ENCODE measurements at regions not wholly inside any gene's neighbourhood (a gene's known extent, or its start where the extent isn't known, plus 50 kb on each side); places are given as distances from the start of the nearest gene placed in this dataset.

DNA sequence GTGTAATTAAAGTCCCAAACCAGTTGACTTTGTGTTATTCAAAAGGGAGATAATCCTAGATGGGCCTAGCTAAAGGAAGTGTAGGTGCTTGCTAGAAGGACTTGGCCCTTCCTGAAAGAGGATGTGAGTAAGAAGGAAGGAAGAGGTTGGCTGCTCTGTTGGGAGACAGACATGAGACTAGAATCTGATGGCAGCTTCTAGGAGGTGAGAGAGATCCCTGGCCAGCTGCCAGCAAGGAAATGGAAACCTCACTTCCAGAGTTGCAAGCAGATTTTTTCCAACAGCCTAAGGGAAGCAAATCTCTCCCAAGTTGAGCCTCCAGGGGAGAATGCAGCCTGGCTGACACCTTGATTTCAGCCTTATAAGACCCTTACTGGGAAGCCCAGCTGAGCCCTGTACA is 368.4 kb upstream of the ZMIZ1 start:
- intact Hi-C loops (cut with micrococcal nuclease) = no loop called here
- H3K4me3 Mint-ChIP-seq = no peak overlapping the region
- H3K4me1 Mint-ChIP-seq = no peaks in the 10 kb centered on the region
- no peaks in the 10 kb centered on the region for H3K9me3 Mint-ChIP-seq
- peaks cover 3% of the 10 kb centered on the region for H3K27me3 Mint-ChIP-seq
- no peaks in the 10 kb centered on the region for H3K36me3 Mint-ChIP-seq (ENCODE audit: low read depth)
- no peak overlapping the region for H3K27ac Mint-ChIP-seq
- no peak for DNase-seq

DNA sequence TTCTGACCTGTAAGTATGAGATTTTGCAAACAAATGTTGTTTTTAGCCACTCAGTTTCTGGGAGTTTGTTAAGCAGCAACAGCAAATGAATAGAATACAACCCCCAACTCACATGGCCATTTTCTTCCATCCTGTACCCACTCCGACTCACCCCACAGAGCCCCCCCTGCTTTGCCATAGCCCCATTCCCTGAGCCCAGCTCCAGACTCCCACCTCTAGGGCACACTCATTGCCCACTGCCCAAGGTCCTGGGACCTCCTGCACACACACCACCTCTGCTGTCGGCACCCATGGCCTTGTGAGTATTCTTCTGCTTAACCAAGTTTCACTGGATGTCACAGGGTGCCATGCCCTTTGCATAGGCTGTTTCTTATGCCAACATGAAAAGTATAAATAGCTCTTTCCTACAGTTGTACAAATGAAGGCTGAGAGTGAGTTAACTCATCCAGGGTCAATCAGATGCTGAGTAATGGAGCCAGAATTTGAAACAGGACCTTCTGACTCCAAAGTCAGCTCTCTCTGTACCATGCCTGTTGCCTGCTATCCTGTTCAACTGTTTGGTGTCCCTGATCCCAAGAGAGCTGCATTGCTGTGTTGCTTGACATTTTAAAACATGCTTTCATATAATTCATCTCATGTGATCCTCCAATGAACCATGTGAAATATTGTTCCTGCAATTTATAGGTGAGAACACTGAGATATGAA is 367.8 kb upstream of the ZMIZ1 start:
- H3K36me3 Mint-ChIP-seq (ENCODE audit: low read depth) = no peaks in the 10 kb centered on the region
- DNase-seq = no peak
- intact Hi-C loops (cut with micrococcal nuclease) = no loop called here
- H3K27me3 Mint-ChIP-seq = peaks cover 3% of the 10 kb centered on the region
- no peaks in the 10 kb centered on the region for H3K9me3 Mint-ChIP-seq
- no peak overlapping the region for H3K27ac Mint-ChIP-seq
- H3K4me3 Mint-ChIP-seq = no peak overlapping the region
- H3K4me1 Mint-ChIP-seq = no peaks in the 10 kb centered on the region

DNA sequence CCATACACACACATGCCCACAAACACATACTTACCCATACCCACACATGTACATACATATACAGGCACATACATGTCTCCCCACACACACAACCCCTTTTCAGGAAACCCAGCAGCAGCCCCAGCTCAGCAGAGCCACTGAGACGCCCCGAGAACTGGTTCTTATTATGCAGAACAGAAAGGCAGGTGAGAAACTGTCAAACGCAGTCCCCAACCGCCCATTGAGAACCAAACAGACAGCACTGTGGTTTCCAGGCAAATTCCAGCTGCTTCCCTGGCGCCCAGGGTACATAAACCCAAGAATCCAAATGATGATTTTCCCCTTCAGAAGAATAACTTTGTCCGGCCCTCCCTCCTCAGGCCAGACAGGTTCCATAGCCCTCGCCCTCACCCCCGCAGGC is 366.6 kb upstream of the ZMIZ1 start:
- Mint-ChIP-seq H3K4me3 (no peak overlapping the region), H3K4me1 (no peaks in the 10 kb centered on the region), H3K36me3 (ENCODE audit: low read depth) (no peaks in the 10 kb centered on the region), H3K27me3 (peaks cover 3% of the 10 kb centered on the region), H3K9me3 (no peaks in the 10 kb centered on the region), H3K27ac (no peak overlapping the region)
- no peak for DNase-seq
- intact Hi-C loops (cut with micrococcal nuclease) = no loop called here

DNA sequence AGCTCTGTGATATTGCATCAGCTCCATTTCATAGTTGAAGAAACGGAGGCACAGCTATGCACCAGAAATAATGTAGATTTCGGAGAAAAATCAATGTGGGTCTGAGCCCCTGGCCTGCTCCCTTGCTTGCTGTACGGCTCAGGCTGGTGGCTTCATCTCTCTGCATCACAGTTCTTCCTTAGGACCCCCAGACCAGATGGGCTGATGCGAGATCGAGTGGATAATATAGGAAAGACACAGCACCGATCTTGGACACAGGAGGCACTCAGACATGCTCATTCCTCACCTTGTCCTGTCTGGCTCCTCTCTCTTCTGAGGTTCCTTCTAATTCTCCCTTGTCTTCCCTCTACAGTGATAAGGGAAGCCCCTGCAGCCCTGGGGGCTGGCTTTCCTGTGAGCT is 365.9 kb upstream of the ZMIZ1 start:
- peaks cover 3% of the 10 kb centered on the region for H3K27me3 Mint-ChIP-seq

DNA sequence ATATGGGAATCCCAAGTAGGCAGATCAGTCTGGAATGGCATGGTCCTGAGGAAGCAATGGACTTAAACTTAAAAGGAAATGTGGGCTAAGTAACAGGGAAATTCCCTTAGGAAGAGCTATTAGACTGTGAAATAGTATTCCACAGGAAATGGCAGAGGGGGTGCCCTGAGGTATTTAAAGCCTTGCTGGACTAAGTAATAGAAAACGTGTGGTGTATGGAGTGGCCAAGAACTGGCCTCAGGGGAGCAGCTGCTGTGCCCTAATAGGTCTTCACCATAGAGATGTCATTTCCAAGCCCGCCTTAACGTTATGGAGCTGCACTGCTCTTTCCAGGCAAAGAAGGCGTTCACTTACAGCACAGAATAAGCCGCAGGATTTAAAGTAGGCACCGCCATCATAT is 365.2 kb upstream of the ZMIZ1 start:
- H3K27ac Mint-ChIP-seq = no peak overlapping the region
- H3K4me1 Mint-ChIP-seq = no peaks in the 10 kb centered on the region
- H3K4me3 Mint-ChIP-seq = no peak overlapping the region
- no peak for DNase-seq
- no peaks in the 10 kb centered on the region for H3K36me3 Mint-ChIP-seq (ENCODE audit: low read depth)
- no peaks in the 10 kb centered on the region for H3K9me3 Mint-ChIP-seq
- intact Hi-C loops (cut with micrococcal nuclease) = no loop called here
- peaks cover 3% of the 10 kb centered on the region for H3K27me3 Mint-ChIP-seq

More for the DNA sequence above, 365.9 kb upstream of the ZMIZ1 start:
- Mint-ChIP-seq H3K4me3 (no peak overlapping the region), H3K36me3 (ENCODE audit: low read depth) (no peaks in the 10 kb centered on the region), H3K9me3 (no peaks in the 10 kb centered on the region), H3K27ac (no peak overlapping the region), H3K4me1 (no peaks in the 10 kb centered on the region)
- no peak for DNase-seq
- intact Hi-C loops (cut with micrococcal nuclease) = no loop called here

DNA sequence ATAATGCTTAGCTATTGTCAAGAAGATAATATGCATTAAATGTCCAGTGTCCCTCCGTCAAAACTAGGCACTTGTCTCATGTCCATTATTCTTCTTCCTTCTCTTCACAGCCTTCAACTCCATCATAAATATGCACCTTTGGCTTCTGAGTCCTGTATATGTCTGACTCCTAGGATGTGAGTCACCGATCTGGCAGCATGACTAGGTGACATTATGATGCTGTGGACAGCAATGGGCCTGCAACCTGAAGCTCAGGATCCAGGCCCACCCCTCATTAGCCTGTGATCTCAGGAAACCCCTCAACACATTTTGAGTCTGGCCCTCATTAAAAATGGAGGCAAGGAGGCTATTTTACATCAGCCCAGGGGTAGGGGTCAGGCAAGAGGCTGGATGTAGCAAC is 362.5 kb upstream of the ZMIZ1 start:
- intact Hi-C loops (cut with micrococcal nuclease) = no loop called here
- Mint-ChIP-seq H3K4me1 (no peaks in the 10 kb centered on the region), H3K36me3 (ENCODE audit: low read depth) (no peaks in the 10 kb centered on the region), H3K27ac (no peak overlapping the region), H3K4me3 (no peak overlapping the region), H3K9me3 (no peaks in the 10 kb centered on the region), H3K27me3 (peaks cover 6% of the 10 kb centered on the region)
- DNase-seq = no peak

DNA sequence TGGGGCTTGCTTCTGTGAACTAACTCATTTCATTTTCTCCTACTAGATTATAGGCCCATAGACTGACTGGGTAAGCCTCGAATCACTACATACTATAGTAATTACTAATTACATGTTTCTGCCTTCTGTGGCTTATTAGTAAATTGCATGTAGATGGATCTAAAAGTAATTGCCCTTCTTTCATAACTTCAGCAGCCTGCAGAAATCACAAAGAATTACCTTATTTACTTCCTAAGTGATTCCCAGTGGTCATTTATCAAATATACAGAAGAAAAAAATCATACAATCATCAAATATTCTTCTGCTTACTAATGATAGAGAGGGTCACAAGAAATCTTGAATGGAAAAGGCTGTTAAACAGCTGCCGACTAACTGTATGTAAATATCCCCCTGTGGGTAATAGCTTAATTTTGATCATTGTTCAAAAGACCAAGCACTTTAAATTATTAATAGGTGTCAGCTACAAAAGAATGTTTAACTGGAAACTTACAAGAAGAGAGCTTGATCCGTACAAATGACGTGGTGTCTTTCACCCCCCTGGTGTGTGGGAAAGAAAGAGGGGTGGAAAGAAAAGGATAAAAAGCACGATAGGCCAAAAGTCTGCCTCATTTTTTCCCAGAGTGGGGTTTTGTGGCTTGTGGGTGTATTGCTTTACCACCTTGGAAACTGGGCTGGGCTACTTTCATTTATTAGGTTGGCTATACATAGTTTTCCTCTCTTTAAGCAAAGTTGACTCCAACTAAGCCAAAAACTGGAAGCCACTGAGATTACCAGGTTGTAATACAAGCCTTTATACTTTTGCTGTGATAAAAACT is 361.8 kb upstream of the ZMIZ1 start:
- no peak overlapping the region for H3K27ac Mint-ChIP-seq
- no peaks in the 10 kb centered on the region for H3K9me3 Mint-ChIP-seq
- peaks cover 9% of the 10 kb centered on the region for H3K27me3 Mint-ChIP-seq
- H3K4me3 Mint-ChIP-seq = no peak overlapping the region
- no peaks in the 10 kb centered on the region for H3K4me1 Mint-ChIP-seq
- no peaks in the 10 kb centered on the region for H3K36me3 Mint-ChIP-seq (ENCODE audit: low read depth)
- intact Hi-C loops (cut with micrococcal nuclease) = no loop called here
- no peak for DNase-seq

DNA sequence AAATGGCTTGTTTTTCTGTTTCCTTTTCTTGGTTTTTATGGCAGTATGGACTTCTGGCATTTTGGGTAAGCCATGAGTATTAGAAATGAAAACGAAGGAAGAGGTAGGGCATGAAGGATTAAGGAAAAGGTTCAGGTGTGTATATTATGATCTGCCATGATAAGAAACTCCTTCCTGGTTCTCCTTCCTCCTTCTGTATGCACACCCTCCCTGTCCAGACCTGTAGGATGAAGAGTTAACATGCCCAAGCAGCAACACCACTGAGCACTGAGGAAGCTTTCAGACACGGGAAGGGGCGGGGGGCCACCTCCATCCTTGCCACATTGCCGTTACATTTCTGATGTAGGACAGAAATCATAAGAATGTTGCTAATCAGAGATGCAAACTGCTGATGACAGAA is 361.0 kb upstream of the ZMIZ1 start:
- Mint-ChIP-seq H3K27ac (no peak overlapping the region), H3K36me3 (ENCODE audit: low read depth) (no peaks in the 10 kb centered on the region), H3K27me3 (peaks cover 9% of the 10 kb centered on the region), H3K9me3 (no peaks in the 10 kb centered on the region), H3K4me3 (no peak overlapping the region), H3K4me1 (no peaks in the 10 kb centered on the region)
- no peak for DNase-seq
- intact Hi-C loops (cut with micrococcal nuclease) = no loop called here

DNA sequence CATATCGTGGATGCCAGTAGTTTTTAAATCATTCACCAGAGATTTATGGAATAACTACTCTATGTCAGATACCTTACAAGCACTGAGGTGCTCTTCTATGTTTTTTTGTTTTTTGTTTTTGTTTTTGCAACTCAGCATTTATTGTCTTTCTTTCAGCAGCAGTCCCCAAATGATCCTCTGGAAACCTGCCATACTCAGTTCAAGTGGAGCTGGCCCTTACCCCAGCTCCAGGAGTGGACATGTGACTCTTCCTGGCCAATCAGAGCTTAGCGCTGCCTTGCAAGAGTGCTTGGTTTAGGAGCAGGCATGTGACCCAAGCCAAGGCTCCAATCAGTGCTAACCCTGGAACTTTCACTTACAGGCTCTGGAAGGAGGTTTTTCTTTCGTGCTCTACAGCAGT is 356.6 kb upstream of the ZMIZ1 start:
- intact Hi-C loops (cut with micrococcal nuclease) = no loop called here
- Mint-ChIP-seq H3K36me3 (ENCODE audit: low read depth) (no peaks in the 10 kb centered on the region), H3K27me3 (peaks cover 9% of the 10 kb centered on the region), H3K4me3 (no peak overlapping the region), H3K27ac (no peak overlapping the region), H3K4me1 (no peaks in the 10 kb centered on the region), H3K9me3 (no peaks in the 10 kb centered on the region)
- no peak for DNase-seq

DNA sequence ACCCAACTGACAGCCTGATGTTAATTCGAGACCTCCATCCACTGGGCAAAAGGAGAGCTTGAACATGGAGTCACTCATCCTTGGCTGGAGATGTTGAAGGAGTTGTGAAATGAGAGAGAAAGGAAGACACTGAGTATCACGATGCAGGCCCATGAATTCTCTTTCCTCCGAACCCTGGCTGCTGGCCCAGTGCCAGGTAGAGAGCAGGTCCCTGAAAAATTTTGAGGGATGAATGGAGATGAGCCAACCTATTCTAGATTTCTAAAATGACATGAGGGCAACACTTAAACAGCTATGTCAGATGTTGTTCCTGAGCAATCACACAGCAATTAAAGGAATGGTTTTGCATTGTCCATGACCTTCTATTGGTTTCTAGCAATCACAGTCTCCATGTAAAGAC is 355.1 kb upstream of the ZMIZ1 start:
- peaks cover 9% of the 10 kb centered on the region for H3K27me3 Mint-ChIP-seq
- intact Hi-C loops (cut with micrococcal nuclease) = no loop called here
- H3K4me1 Mint-ChIP-seq = no peaks in the 10 kb centered on the region
- DNase-seq = no peak
- H3K36me3 Mint-ChIP-seq (ENCODE audit: low read depth) = no peaks in the 10 kb centered on the region
- H3K9me3 Mint-ChIP-seq = no peaks in the 10 kb centered on the region
- H3K4me3 Mint-ChIP-seq = no peak overlapping the region
- no peak overlapping the region for H3K27ac Mint-ChIP-seq

DNA sequence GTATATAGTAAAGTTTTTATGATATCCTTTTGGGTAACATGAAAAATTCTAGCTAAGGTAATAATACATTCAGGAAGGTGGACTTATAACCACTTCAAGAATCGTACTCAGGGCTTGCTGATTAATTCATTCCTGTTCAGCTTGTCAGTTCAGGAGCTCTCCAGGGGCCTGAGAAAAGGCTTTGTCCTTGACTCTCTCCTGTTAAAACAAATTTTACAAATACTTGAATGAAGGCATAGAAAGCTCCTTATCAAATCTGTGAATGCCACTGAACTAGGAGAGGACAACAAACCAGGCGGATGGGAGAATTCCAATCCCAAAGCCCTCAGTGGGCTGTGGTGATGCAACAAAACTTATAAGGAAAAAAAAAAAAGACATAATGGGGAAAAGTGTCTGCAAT is 354.5 kb upstream of the ZMIZ1 start:
- Mint-ChIP-seq H3K4me3 (no peak overlapping the region), H3K27ac (no peak overlapping the region), H3K36me3 (ENCODE audit: low read depth) (no peaks in the 10 kb centered on the region), H3K4me1 (no peaks in the 10 kb centered on the region), H3K9me3 (no peaks in the 10 kb centered on the region), H3K27me3 (peaks cover 9% of the 10 kb centered on the region)
- no peak for DNase-seq
- intact Hi-C loops (cut with micrococcal nuclease) = no loop called here

DNA sequence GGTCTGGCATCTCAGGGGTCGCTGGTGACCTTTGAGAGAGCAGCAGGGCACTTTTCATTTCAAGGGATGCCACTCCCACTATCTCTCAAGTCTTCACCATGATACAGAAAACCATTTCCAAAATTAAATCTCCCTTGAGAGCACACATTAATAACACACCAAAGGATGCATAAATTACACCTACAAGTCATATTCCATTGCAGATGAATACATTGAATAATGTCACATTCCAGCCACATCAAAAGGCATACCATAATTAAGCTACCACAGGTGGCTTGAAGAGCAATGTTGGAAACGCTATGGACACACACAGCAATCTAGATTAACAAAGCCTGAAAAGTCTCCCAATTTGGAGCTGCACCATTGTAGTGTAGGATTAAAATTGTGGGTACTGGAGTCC is 353.3 kb upstream of the ZMIZ1 start:
- H3K9me3 Mint-ChIP-seq = no peaks in the 10 kb centered on the region
- no peak for DNase-seq
- H3K27ac Mint-ChIP-seq = no peak overlapping the region
- no peak overlapping the region for H3K4me3 Mint-ChIP-seq
- no peaks in the 10 kb centered on the region for H3K36me3 Mint-ChIP-seq (ENCODE audit: low read depth)
- peaks cover 9% of the 10 kb centered on the region for H3K27me3 Mint-ChIP-seq
- intact Hi-C loops (cut with micrococcal nuclease) = no loop called here
- H3K4me1 Mint-ChIP-seq = no peaks in the 10 kb centered on the region

DNA sequence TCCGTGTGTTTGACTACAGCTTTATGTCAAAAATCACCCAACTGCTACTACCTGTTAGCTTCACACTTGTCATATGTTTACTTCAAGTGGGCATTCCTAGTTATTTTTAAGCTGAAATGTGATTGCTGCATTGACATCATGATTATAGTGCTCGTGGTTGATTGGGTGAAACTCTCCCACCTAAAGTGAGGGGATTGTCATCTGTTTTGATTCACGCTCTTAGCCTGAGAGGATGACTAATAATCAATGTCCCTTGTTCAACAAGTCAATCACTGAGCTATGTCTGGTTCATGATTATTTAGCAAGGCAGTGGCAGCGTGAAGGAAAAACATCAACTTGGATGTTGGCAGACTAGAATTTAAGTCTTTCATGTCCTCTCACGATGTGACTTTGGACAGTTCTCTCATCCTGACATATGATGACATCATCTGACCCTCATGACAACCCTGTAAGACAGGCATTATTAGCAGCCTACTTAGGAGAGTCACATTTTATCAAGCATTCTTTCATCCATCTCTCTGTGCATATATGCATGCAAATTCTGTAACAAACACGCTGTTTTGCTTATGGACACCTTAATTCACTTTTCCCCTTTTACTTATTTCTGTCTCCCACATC is 352.6 kb upstream of the ZMIZ1 start:
- no peak overlapping the region for H3K4me3 Mint-ChIP-seq
- H3K4me1 Mint-ChIP-seq = no peaks in the 10 kb centered on the region
- DNase-seq = no peak
- no peaks in the 10 kb centered on the region for H3K9me3 Mint-ChIP-seq
- H3K27ac Mint-ChIP-seq = no peak overlapping the region
- H3K27me3 Mint-ChIP-seq = peaks cover 6% of the 10 kb centered on the region
- intact Hi-C loops (cut with micrococcal nuclease) = no loop called here
- no peaks in the 10 kb centered on the region for H3K36me3 Mint-ChIP-seq (ENCODE audit: low read depth)

DNA sequence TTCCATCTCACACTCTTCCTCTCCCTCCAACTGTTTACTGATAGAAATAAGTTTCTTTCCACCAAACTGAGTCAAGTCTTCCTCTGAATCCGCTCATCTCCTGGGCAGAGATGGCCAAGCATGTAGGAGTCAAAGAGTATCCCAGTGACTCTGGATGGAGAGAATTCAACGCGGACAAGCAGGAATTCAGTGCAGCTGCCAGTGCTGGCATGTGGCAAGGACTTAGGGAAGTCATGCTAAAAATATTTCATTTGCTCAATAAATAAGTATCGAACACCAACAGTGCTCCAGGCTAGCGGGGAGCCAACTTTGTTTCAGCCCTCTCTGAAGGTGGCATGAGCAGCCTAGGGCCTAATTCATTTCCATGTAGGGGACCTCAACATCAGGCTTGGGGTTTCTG is 351.6 kb upstream of the ZMIZ1 start:
- no peak for DNase-seq
- H3K4me1 Mint-ChIP-seq = no peaks in the 10 kb centered on the region
- no peak overlapping the region for H3K4me3 Mint-ChIP-seq
- intact Hi-C loops (cut with micrococcal nuclease) = no loop called here
- no peak overlapping the region for H3K27ac Mint-ChIP-seq
- no peaks in the 10 kb centered on the region for H3K9me3 Mint-ChIP-seq
- peaks cover 4% of the 10 kb centered on the region for H3K27me3 Mint-ChIP-seq
- H3K36me3 Mint-ChIP-seq (ENCODE audit: low read depth) = no peaks in the 10 kb centered on the region

All from activated CD4-positive, alpha-beta T cell treated with anti-CD3 and anti-CD28 coated beads, Interleukin-2, amount 10 ng/mL, durations not matched to agents 24 days and 14 days (primary cell).